NCI-H1930 (cell line): ENCODE measurements at regions not wholly inside any gene's neighbourhood (a gene's known extent, or its start where the extent isn't known, plus 50 kb on each side); places are given as distances from the start of the nearest gene placed in this dataset.
"Not testable (repeated sequence)": the region's sequence is repeated elsewhere in the genome, so short reads cannot be mapped to it uniquely, and the experiment has no call there.

Experiments
- DNase-seq, 2 experiments: peaks; one replicate each; lab custom pipeline; 2025; lab: John Stamatoyannopoulos, UW

GRCh38 chr14:43043850-43044249, 1437.2 kb downstream of the LRFN5 start:
- no peak for DNase-seq

GRCh38 chr14:43042408-43042807, 1435.7 kb downstream of the LRFN5 start:
- DNase-seq = no peak

GRCh38 chr14:43041976-43042375, 1435.3 kb downstream of the LRFN5 start:
- DNase-seq = no peak

GRCh38 chr14:43041207-43041606, 1434.5 kb downstream of the LRFN5 start:
- no peak for DNase-seq

GRCh38 chr14:43039881-43040280, 1433.2 kb downstream of the LRFN5 start:
- DNase-seq = no peak

GRCh38 chr14:43031598-43031997, 1424.9 kb downstream of the LRFN5 start:
- no peak for DNase-seq

GRCh38 chr14:43022094-43022800, 1415.6 kb downstream of the LRFN5 start:
- DNase-seq = no peak

- DNase-seq = no peak
Observed at GRCh38 chr14:43019826-43020225, 1413.2 kb downstream of the LRFN5 start.

- DNase-seq = no peak
Observed at GRCh38 chr14:43014338-43014737, 1407.7 kb downstream of the LRFN5 start.

GRCh38 chr14:43012817-43013216, 1406.1 kb downstream of the LRFN5 start:
- DNase-seq = no peak

- DNase-seq = no peak
Observed at GRCh38 chr14:43005807-43006206, 1399.1 kb downstream of the LRFN5 start.

- no peak for DNase-seq
Observed at GRCh38 chr14:43003845-43004244, 1397.2 kb downstream of the LRFN5 start.

GRCh38 chr14:43001731-43002130, 1395.1 kb downstream of the LRFN5 start:
- DNase-seq = no peak

- no peak for DNase-seq
Observed at GRCh38 chr14:42994051-42994736, 1387.5 kb downstream of the LRFN5 start.

GRCh38 chr14:42992930-42993329, 1386.3 kb downstream of the LRFN5 start:
- DNase-seq = no peak

GRCh38 chr14:42980419-42980818, 1373.7 kb downstream of the LRFN5 start:
- DNase-seq = no peak

GRCh38 chr14:42973171-42973570, 1366.5 kb downstream of the LRFN5 start:
- DNase-seq = not testable (repeated sequence)

- DNase-seq = no peak
Observed at GRCh38 chr14:42965512-42965911, 1358.8 kb downstream of the LRFN5 start.

GRCh38 chr14:42961509-42961908, 1354.8 kb downstream of the LRFN5 start:
- DNase-seq = no peak

GRCh38 chr14:42950363-42950762, 1343.7 kb downstream of the LRFN5 start:
- no peak for DNase-seq

GRCh38 chr14:42947991-42948390, 1341.3 kb downstream of the LRFN5 start:
- no peak for DNase-seq

- DNase-seq = no peak
Observed at GRCh38 chr14:42944284-42944683, 1337.6 kb downstream of the LRFN5 start.

- DNase-seq = no peak
Observed at GRCh38 chr14:42931308-42931707, 1324.6 kb downstream of the LRFN5 start.
